SK-N-SH (cell line): ENCODE measurements at regions not wholly inside any gene's neighbourhood (a gene's known extent, or its start where the extent isn't known, plus 50 kb on each side); places are given as distances from the start of the nearest gene placed in this dataset.

Source experiments
- CTCF ChIA-PET: fragments of 300-600, 350-600 bp; formaldehyde crosslinking; extraction: SDS; loops from one replicate; lab custom pipeline; 2021; lab: Yijun Ruan, JAX
- POLR2A ChIA-PET: fragments of 350-600 bp; sonication (Branson Sonifier 250); formaldehyde crosslinking; extraction: SDS; loops from one replicate; lab custom pipeline; 2020; ENCODE audit warnings: antibody characterized with exemption, inconsistent platforms; lab: Yijun Ruan, JAX
- DNase-seq: peaks from one replicate; pipeline ENCODE4 v3.0.0; 2012
- H2AFZ ChIP-seq: fragments of 200-600 bp; sonication (generic); 2 replicates; pipeline ENCODE4 v1.8.1; 2016; ENCODE audit warnings: antibody characterized with exemption, mild to moderate bottlenecking, low read depth
- H3F3A ChIP-seq: fragments of 200-600 bp; sonication (generic); replicated peaks from 2 replicates; pipeline ENCODE3; 2016; ENCODE audit warnings: antibody characterized with exemption, mild to moderate bottlenecking; ENCODE audit not compliant: insufficient read depth
- H3K27ac ChIP-seq, 2 experiments: fragments of 200-500 bp in 1 of 2; fragments of 200-600 bp in 1 of 2; sonication (Bioruptor generic) in 1 of 2; sonication (generic), shearing (Covaris generic) in 1 of 2; 2 replicates each; pipeline versions ENCODE4 v1.5.1 to v1.6.1; 2014 to 2016; ENCODE audit warnings: low read depth in 2 of 2, inconsistent platforms in 1 of 2, low read length in 1 of 2, mild to moderate bottlenecking in 1 of 2, mixed read lengths in 1 of 2
- H3K27me3 ChIP-seq: fragments of 200-600 bp; sonication (generic), shearing (Covaris generic); 2 replicates; pipeline ENCODE4 v1.6.1; 2016; ENCODE audit warnings: mixed run types; ENCODE audit not compliant: insufficient read depth
- H3K36me3 ChIP-seq, 2 experiments: fragments of 200-500 bp in 1 of 2; fragments of 200-600 bp in 1 of 2; sonication (Bioruptor generic) in 1 of 2; sonication (generic) in 1 of 2; replicated peaks in 1 of 2; 2 replicates each; pipeline versions ENCODE3 to v1.5.1; 2014 to 2016; ENCODE audit warnings: low read length in 1 of 2, mild to moderate bottlenecking in 1 of 2; ENCODE audit not compliant: insufficient read depth in 2 of 2, control insufficient read depth in 1 of 2
- H3K4me1 ChIP-seq, 2 experiments: fragments of 200-500 bp in 1 of 2; fragments of 200-600 bp in 1 of 2; sonication (Bioruptor generic) in 1 of 2; sonication (generic), shearing (Covaris generic) in 1 of 2; 2 replicates each; pipeline versions ENCODE4 v1.5.1 to v1.6.1; 2014 to 2016; ENCODE audit warnings: low read depth in 1 of 2, low read length in 1 of 2, mixed run types in 1 of 2; ENCODE audit not compliant: insufficient read depth in 2 of 2, control insufficient read depth in 1 of 2
- H3K4me2 ChIP-seq: fragments of 200-600 bp; sonication (generic), shearing (Covaris generic); 2 replicates; pipeline ENCODE4 v1.6.1; 2017; ENCODE audit warnings: mixed run types
- H3K4me3 ChIP-seq, 2 experiments: fragments of 200-500 bp in 1 of 2; fragments of 200-600 bp in 1 of 2; sonication (Bioruptor generic) in 1 of 2; sonication (generic), shearing (Covaris generic) in 1 of 2; 2 replicates each; pipeline versions ENCODE4 v1.5.1 to v1.8.1; 2014 to 2016; ENCODE audit warnings: low read depth in 2 of 2, inconsistent platforms in 1 of 2, low read length in 1 of 2, mild to moderate bottlenecking in 1 of 2, mixed read lengths in 1 of 2, moderate library complexity in 1 of 2
- H3K79me2 ChIP-seq: fragments of 200-600 bp; sonication (generic); 2 replicates; pipeline ENCODE4 v1.8.1; 2017; ENCODE audit warnings: mild to moderate bottlenecking; ENCODE audit not compliant: insufficient read depth
- H3K9ac ChIP-seq: fragments of 200-600 bp; sonication (generic); 2 replicates; pipeline ENCODE4 v1.6.1; 2017; ENCODE audit warnings: mixed run types
- H3K9me2 ChIP-seq: fragments of 200-600 bp; sonication (generic); 2 replicates; pipeline ENCODE4 v1.6.1; 2017; ENCODE audit warnings: mixed run types
- H3K9me3 ChIP-seq: fragments of 200-600 bp; sonication (generic); 2 replicates; pipeline ENCODE4 v1.6.1; 2017; ENCODE audit warnings: mixed run types, mild to moderate bottlenecking, moderate library complexity
- H4K20me1 ChIP-seq: fragments of 200-600 bp; sonication (generic); 2 replicates; pipeline ENCODE4 v1.6.1; 2017; ENCODE audit warnings: mild to moderate bottlenecking, mixed run types; ENCODE audit not compliant: insufficient read depth
- CHD2 ChIP-seq: fragments of 150-350 bp; IDR thresholded peaks from 2 replicates; pipeline ENCODE4 v1.6.1; 2018; ENCODE audit warnings: low read length; ENCODE audit not compliant: partially characterized antibody
- ELF1 ChIP-seq: IDR thresholded peaks from 2 replicates; pipeline ENCODE4 v1.4.0; 2012
- EP300 ChIP-seq, 2 experiments: IDR thresholded peaks; 2 replicates each; pipeline versions ENCODE4 v1.4.0 to v1.6.1; 2012; ENCODE audit warnings: borderline replicate concordance in 1 of 2, low read depth in 1 of 2, low read length in 1 of 2
- GABPA ChIP-seq: IDR thresholded peaks from 2 replicates; pipeline ENCODE4 v1.4.0; 2012; ENCODE audit warnings: low read depth, mild to moderate bottlenecking
- JUND ChIP-seq: IDR thresholded peaks from 2 replicates; pipeline ENCODE4 v1.4.0; 2012
- MEF2A ChIP-seq: IDR thresholded peaks from 2 replicates; pipeline ENCODE4 v1.4.0; 2012; ENCODE audit warnings: low read depth, borderline replicate concordance
- MXI1 ChIP-seq: IDR thresholded peaks from 2 replicates; pipeline ENCODE4 v1.6.1; 2012; ENCODE audit warnings: mild to moderate bottlenecking, low read depth, low read length, improper control_type of control experiment
- NRF1 ChIP-seq: IDR thresholded peaks from 2 replicates; pipeline ENCODE4 v1.6.1; 2012; ENCODE audit warnings: low read depth, mild to moderate bottlenecking, low read length
- RAD21 ChIP-seq: IDR thresholded peaks from 2 replicates; pipeline ENCODE4 v1.6.1; 2012; ENCODE audit warnings: mild to moderate bottlenecking, low read length
- RCOR1 ChIP-seq: fragments of 150-350 bp; IDR thresholded peaks from 2 replicates; pipeline ENCODE4 v1.6.1; 2017; ENCODE audit warnings: antibody characterized with exemption, low read length
- RFX5 ChIP-seq: IDR thresholded peaks from 2 replicates; pipeline ENCODE4 v1.6.1; 2012; ENCODE audit warnings: mild to moderate bottlenecking, improper control_type of control experiment, low read length
- RXRA ChIP-seq: IDR thresholded peaks from 2 replicates; pipeline ENCODE4 v1.4.0; 2012; ENCODE audit warnings: low read depth, mild to moderate bottlenecking, borderline replicate concordance
- SIN3A ChIP-seq: IDR thresholded peaks from 2 replicates; pipeline ENCODE4 v1.6.1; 2012; ENCODE audit warnings: low read depth, mild to moderate bottlenecking, low read length, moderate library complexity, borderline replicate concordance
- SMC3 ChIP-seq: IDR thresholded peaks from 2 replicates; pipeline ENCODE4 v1.6.1; 2012; ENCODE audit warnings: low read depth, low read length, improper control_type of control experiment
- TAF1 ChIP-seq: IDR thresholded peaks from 2 replicates; pipeline ENCODE4 v1.6.1; 2012; ENCODE audit warnings: low read depth, mild to moderate bottlenecking, low read length, moderate library complexity, borderline replicate concordance
- TCF12 ChIP-seq: IDR thresholded peaks from 2 replicates; pipeline ENCODE4 v1.4.0; 2012
- YY1 ChIP-seq: IDR thresholded peaks from 2 replicates; pipeline ENCODE4 v1.4.0; 2012; ENCODE audit warnings: low read depth, mild to moderate bottlenecking
- WGBS: methylation state at CpG from one replicate; pipeline ENCODE4 v1.1.6; 2017; ENCODE audit warnings: low lambda C conversion rate; 5-methylcytosine and 5-hydroxymethylcytosine counted together
- TF ChIP-seq, protein P1 (sequence below): fragments of 150-350 bp; IDR thresholded peaks from 2 replicates; pipeline ENCODE4 v1.6.1; 2017; ENCODE audit warnings: antibody characterized with exemption, low read length, low read depth, borderline replicate concordance
- TF ChIP-seq, protein P2 (sequence below): IDR thresholded peaks from 2 replicates; pipeline ENCODE4 v1.4.0; 2012; ENCODE audit warnings: low read depth, borderline replicate concordance

DNA sequence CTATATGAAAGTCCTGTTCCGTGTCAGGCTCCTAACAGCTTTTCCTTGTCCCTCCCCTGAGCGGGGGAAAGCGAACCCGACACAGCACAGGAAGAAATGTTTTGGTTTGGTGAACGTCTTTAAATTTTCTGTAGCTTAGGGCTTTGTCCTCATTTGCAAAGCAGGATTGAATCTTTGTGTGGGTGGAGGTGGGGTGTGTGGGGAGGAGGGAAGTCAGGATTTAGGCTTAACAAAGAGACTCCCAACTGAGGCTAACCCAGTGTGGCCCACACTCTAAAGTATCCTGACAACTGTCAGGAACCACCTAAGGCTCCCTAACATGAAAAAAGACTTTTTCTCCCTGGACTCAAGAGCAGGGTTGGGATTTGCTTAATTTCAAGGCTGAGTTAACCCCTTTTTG lies 376.2 kb upstream of the C1orf174 start:
- Histone ChIP-seq H3K27me3 (no peaks in the 10 kb centered on the region), H3F3A (no peaks in the 10 kb centered on the region), H4K20me1 (no peaks in the 10 kb centered on the region), H2AFZ (no peak overlapping the region), H3K4me1 (no peaks in the 10 kb centered on the region), H3K36me3 (no peaks in the 10 kb centered on the region), H3K9ac (no peak overlapping the region), H3K27ac (no peak overlapping the region)
- 34% methylated on average over 5 of the region's 5 CpGs for WGBS
- TF ChIP-seq MEF2A (no peak), EP300 (IDR thresholded peaks at IDR 0.05; ENCODE audit: borderline replicate concordance in 1 of 2, low read depth in 1 of 2, low read length in 1 of 2) (no peak), RXRA (no peak), NRF1 (no peak), RCOR1 (no peak)
- TF ChIP-seq, all 33 proteins: peak for 0
- Histone ChIP-seq H3K79me2 (no peaks in the 10 kb centered on the region), H3K4me2 (no peak overlapping the region), H3K9me2 (no peaks in the 10 kb centered on the region), H3K9me3 (no peaks in the 10 kb centered on the region), H3K4me3 (no peak overlapping the region)
- DNase-seq = no peak
- POLR2A ChIA-PET = no interaction called here
- CTCF ChIA-PET = interaction anchor here (1.0 kb wide), 1 partner anchor 15 kb away, joined by 3 read pairs; no protein-coding TSS in a partner anchor

DNA sequence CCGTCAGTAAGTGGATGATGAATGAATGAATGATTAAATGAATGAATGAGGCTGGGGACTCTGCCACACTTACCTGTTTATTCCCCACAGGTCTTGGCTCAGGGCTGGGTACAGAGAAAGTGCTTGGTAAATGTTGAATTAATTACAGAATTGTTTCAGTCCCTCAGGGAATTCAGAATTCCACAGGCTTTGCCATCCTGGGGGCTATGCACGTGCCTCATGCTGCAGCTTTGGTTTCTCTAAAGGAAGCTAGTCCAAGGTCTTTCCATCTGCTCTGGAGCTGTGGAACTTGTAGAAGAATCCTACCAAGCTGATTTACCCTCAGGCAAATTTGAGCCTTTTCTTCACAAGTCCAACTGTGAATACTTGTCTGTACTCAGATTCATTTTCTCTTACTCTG lies 376.8 kb upstream of the AJAP1 start:
- no peak overlapping the region for H3K27ac ChIP-seq
- H3K27me3 ChIP-seq = no peaks in the 10 kb centered on the region
- POLR2A ChIA-PET = no interaction called here
- no peaks in the 10 kb centered on the region for H3F3A ChIP-seq
- H3K9me3 ChIP-seq = no peaks in the 10 kb centered on the region
- no peaks in the 10 kb centered on the region for H3K79me2 ChIP-seq
- no peaks in the 10 kb centered on the region for H3K4me1 ChIP-seq
- 0% methylated on average over 2 of the region's 2 CpGs for WGBS
- CTCF ChIA-PET = no interaction called here
- no peak overlapping the region for H2AFZ ChIP-seq
- no peaks in the 10 kb centered on the region for H3K36me3 ChIP-seq
- H3K9ac ChIP-seq = no peak overlapping the region
- no peak overlapping the region for H3K4me2 ChIP-seq
- H3K9me2 ChIP-seq = no peaks in the 10 kb centered on the region
- no peaks in the 10 kb centered on the region for H4K20me1 ChIP-seq
- TF ChIP-seq TCF12 (no peak), CHD2 (no peak), JUND (no peak), SMC3 (no peak), SIN3A (no peak), RAD21 (no peak), MEF2A (no peak), GABPA (no peak), RFX5 (no peak), TAF1 (no peak), ELF1 (no peak), NRF1 (no peak), RXRA (no peak), EP300 (IDR thresholded peaks at IDR 0.05; ENCODE audit: borderline replicate concordance in 1 of 2, low read depth in 1 of 2, low read length in 1 of 2) (no peak), MXI1 (no peak), YY1 (no peak)
- TF ChIP-seq, protein P1, sequence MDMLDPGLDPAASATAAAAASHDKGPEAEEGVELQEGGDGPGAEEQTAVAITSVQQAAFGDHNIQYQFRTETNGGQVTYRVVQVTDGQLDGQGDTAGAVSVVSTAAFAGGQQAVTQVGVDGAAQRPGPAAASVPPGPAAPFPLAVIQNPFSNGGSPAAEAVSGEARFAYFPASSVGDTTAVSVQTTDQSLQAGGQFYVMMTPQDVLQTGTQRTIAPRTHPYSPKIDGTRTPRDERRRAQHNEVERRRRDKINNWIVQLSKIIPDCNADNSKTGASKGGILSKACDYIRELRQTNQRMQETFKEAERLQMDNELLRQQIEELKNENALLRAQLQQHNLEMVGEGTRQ = no peak
- TF ChIP-seq, protein P2, sequence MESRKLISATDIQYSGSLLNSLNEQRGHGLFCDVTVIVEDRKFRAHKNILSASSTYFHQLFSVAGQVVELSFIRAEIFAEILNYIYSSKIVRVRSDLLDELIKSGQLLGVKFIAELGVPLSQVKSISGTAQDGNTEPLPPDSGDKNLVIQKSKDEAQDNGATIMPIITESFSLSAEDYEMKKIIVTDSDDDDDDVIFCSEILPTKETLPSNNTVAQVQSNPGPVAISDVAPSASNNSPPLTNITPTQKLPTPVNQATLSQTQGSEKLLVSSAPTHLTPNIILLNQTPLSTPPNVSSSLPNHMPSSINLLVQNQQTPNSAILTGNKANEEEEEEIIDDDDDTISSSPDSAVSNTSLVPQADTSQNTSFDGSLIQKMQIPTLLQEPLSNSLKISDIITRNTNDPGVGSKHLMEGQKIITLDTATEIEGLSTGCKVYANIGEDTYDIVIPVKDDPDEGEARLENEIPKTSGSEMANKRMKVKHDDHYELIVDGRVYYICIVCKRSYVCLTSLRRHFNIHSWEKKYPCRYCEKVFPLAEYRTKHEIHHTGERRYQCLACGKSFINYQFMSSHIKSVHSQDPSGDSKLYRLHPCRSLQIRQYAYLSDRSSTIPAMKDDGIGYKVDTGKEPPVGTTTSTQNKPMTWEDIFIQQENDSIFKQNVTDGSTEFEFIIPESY = no peak
- H3K4me3 ChIP-seq = no peak overlapping the region
- DNase-seq = no peak
